IMR-90 (cell line): ENCODE measurements at regions not wholly inside any gene's neighbourhood (a gene's known extent, or its start where the extent isn't known, plus 50 kb on each side); places are given as distances from the start of the nearest gene placed in this dataset.

Source experiments
- ATAC-seq: fragments of 200-7000 bp; cut with Tn5 transposase; 2 replicates; pipeline ENCODE4 v1.9.1; 2020; ENCODE audit warnings: low read depth, mild to moderate bottlenecking, moderate library complexity
- BruUV-seq: library from RNA; stranded (reverse); fragments of 400-500 nt; replicated peaks from 2 replicates; lab custom pipeline; 2021; lab: Mats Ljungman, UMichigan
- CTCF ChIA-PET: fragments of 300-600 bp; formaldehyde crosslinking; extraction: SDS; loops from one replicate; lab custom pipeline; 2021; ENCODE audit warnings: antibody characterized with exemption; lab: Yijun Ruan, JAX
- POLR2A ChIA-PET: fragments of 300-600 bp; sonication (Branson Sonifier 250); formaldehyde crosslinking; loops from one replicate; lab custom pipeline; 2022; ENCODE audit warnings: antibody characterized with exemption; ENCODE audit not compliant: unreplicated experiment; lab: Charles Lee
- DNase-seq: peaks from one replicate; pipeline ENCODE4 v3.0.0; 2013
- H2AFZ ChIP-seq: replicated peaks from 2 replicates; pipeline ENCODE3; 2013; ENCODE audit warnings: low read length, mild to moderate bottlenecking; ENCODE audit not compliant: poor library complexity
- H2AK5ac ChIP-seq: 2 replicates; pipeline ENCODE4 v1.6.1; 2013; ENCODE audit warnings: low read depth, low read length, inconsistent platforms
- H2AK9ac ChIP-seq: replicated peaks from 2 replicates; pipeline ENCODE3; 2013; ENCODE audit warnings: mild to moderate bottlenecking, low read depth, low read length, moderate library complexity; ENCODE audit not compliant: poor library complexity
- H2BK120ac ChIP-seq: 2 replicates; pipeline ENCODE4 v1.6.1; 2013; ENCODE audit warnings: low read depth, low read length, inconsistent platforms
- H2BK15ac ChIP-seq: 3 replicates; pipeline ENCODE4 v1.6.1; 2013; ENCODE audit warnings: low read depth, low read length, inconsistent platforms
- H2BK20ac ChIP-seq: 2 replicates; pipeline ENCODE4 v1.6.1; 2013; ENCODE audit warnings: low read depth, mild to moderate bottlenecking, inconsistent platforms, low read length, moderate library complexity
- H2BK5ac ChIP-seq: 2 replicates; pipeline ENCODE4 v1.6.1; 2013; ENCODE audit warnings: mild to moderate bottlenecking, low read depth, low read length, inconsistent platforms; ENCODE audit not compliant: poor library complexity, severe bottlenecking
- H3K14ac ChIP-seq: replicated peaks from 2 replicates; pipeline ENCODE4 v1.6.1; 2013; ENCODE audit warnings: low read depth, low read length, inconsistent platforms
- H3K18ac ChIP-seq: 2 replicates; pipeline ENCODE4 v1.6.1; 2013; ENCODE audit warnings: low read depth, low read length, control low read depth
- H3K23ac ChIP-seq: 2 replicates; pipeline ENCODE4 v1.6.1; 2013; ENCODE audit warnings: low read depth, low read length, inconsistent platforms
- H3K27ac ChIP-seq: 2 replicates; pipeline ENCODE4 v1.5.1; 2013; ENCODE audit warnings: mild to moderate bottlenecking, control low read depth, low read length; ENCODE audit not compliant: insufficient read depth
- H3K27me3 ChIP-seq: 2 replicates; pipeline ENCODE4 v1.6.1; 2013; ENCODE audit warnings: low read length; ENCODE audit not compliant: control insufficient read depth, insufficient read depth
- H3K36me3 ChIP-seq: 2 replicates; pipeline ENCODE4 v1.6.1; 2013; ENCODE audit warnings: low read length, mixed read lengths; ENCODE audit not compliant: control insufficient read depth, insufficient read depth
- H3K4ac ChIP-seq: 2 replicates; pipeline ENCODE4 v1.6.1; 2013; ENCODE audit warnings: low read depth, low read length, inconsistent platforms
- H3K4me1 ChIP-seq: 2 replicates; pipeline ENCODE4 v1.6.1; 2013; ENCODE audit warnings: low read length, mixed read lengths; ENCODE audit not compliant: control insufficient read depth, insufficient read depth
- H3K4me2 ChIP-seq: 2 replicates; pipeline ENCODE4 v1.6.1; 2013; ENCODE audit warnings: low read depth, mild to moderate bottlenecking, control low read depth, low read length, moderate library complexity
- H3K4me3 ChIP-seq: 2 replicates; pipeline ENCODE4 v1.5.1; 2013; ENCODE audit warnings: low read depth, mild to moderate bottlenecking, control low read depth, low read length, moderate library complexity; ENCODE audit not compliant: insufficient read depth
- H3K56ac ChIP-seq: 2 replicates; pipeline ENCODE4 v1.6.1; 2013; ENCODE audit warnings: low read length, inconsistent platforms; ENCODE audit not compliant: insufficient read depth; ENCODE audit errors: extremely low read depth
- H3K79me1 ChIP-seq, 2 experiments: 2 replicates each; pipeline ENCODE4 v1.6.1; 2013; ENCODE audit warnings: low read length in 2 of 2, inconsistent platforms in 1 of 2, low read depth in 1 of 2
- H3K9ac ChIP-seq: 2 replicates; pipeline ENCODE4 v1.6.1; 2013; ENCODE audit warnings: low read depth, low read length, control low read depth
- H3K9me1 ChIP-seq: 2 replicates; pipeline ENCODE4 v1.6.1; 2013; ENCODE audit warnings: low read length, inconsistent platforms; ENCODE audit not compliant: insufficient read depth
- H3K9me3 ChIP-seq: 2 replicates; pipeline ENCODE4 v1.6.1; 2013; ENCODE audit warnings: low read length; ENCODE audit not compliant: control insufficient read depth, insufficient read depth
- H4K20me1 ChIP-seq: 2 replicates; pipeline ENCODE4 v1.6.1; 2013; ENCODE audit warnings: low read length, inconsistent platforms; ENCODE audit not compliant: insufficient read depth
- H4K5ac ChIP-seq: 2 replicates; pipeline ENCODE4 v1.6.1; 2013; ENCODE audit warnings: mild to moderate bottlenecking, low read depth, low read length, control low read depth
- H4K8ac ChIP-seq, 2 experiments: 2 replicates each; pipeline ENCODE4 v1.6.1; 2013; ENCODE audit warnings: low read depth in 2 of 2, low read length in 2 of 2, control low read depth in 1 of 2, inconsistent platforms in 1 of 2
- H4K91ac ChIP-seq: 2 replicates; pipeline ENCODE4 v1.6.1; 2013; ENCODE audit warnings: low read depth, low read length, inconsistent platforms; ENCODE audit not compliant: insufficient read depth
- BHLHE40 ChIP-seq: fragments of 150-350 bp; IDR thresholded peaks from 2 replicates; pipeline ENCODE4 v1.6.1; 2016; ENCODE audit warnings: mild to moderate bottlenecking, low read depth, low read length
- CHD1 ChIP-seq: IDR thresholded peaks from 2 replicates; pipeline ENCODE4 v1.6.1; 2012; ENCODE audit warnings: low read depth, low read length, improper control_type of control experiment
- CTCF ChIP-seq: conservative IDR thresholded peaks from 2 replicates; pipeline ENCODE4 v1.5.1; 2012; ENCODE audit warnings: mild to moderate bottlenecking, low read depth, low read length, improper control_type of control experiment
- FOS ChIP-seq: fragments of 150-350 bp; IDR thresholded peaks from 2 replicates; pipeline ENCODE4 v1.6.1; 2016; ENCODE audit warnings: low read depth, low read length
- MAFK ChIP-seq: IDR thresholded peaks from 2 replicates; pipeline ENCODE4 v1.6.1; 2012; ENCODE audit warnings: low read depth, low read length, improper control_type of control experiment
- MAZ ChIP-seq: IDR thresholded peaks from 2 replicates; pipeline ENCODE4 v1.6.1; 2012; ENCODE audit warnings: low read depth, mild to moderate bottlenecking, low read length, improper control_type of control experiment, moderate library complexity, borderline replicate concordance
- MXI1 ChIP-seq: IDR thresholded peaks from 2 replicates; pipeline ENCODE4 v1.6.1; 2012; ENCODE audit warnings: low read depth, mild to moderate bottlenecking, low read length, moderate library complexity, borderline replicate concordance
- NFE2L2 ChIP-seq: fragments of 150-350 bp; IDR thresholded peaks from 2 replicates; pipeline ENCODE4 v1.6.1; 2016; ENCODE audit warnings: low read depth, mild to moderate bottlenecking, low read length
- USF2 ChIP-seq: fragments of 150-350 bp; IDR thresholded peaks from 2 replicates; pipeline ENCODE4 v1.6.1; 2017; ENCODE audit warnings: mild to moderate bottlenecking, antibody characterized with exemption, low read length, low read depth
- WGBS, 2 experiments: methylation state at CpG; one replicate each; pipeline versions ENCODE4 v1.1.5 to v1.1.7; 2013; ENCODE audit warnings: missing lambda C conversion rate in 2 of 2; ENCODE audit not compliant: insufficient read length in 1 of 2; ENCODE audit errors: extremely low coverage in 2 of 2; 5-methylcytosine and 5-hydroxymethylcytosine counted together
- dilution Hi-C: fragments of 300-500 bp; cut with HindIII; formaldehyde crosslinking; loops from one replicate; pipeline ENCODE4 v1.14.3; 2018; ENCODE audit warnings: low sequenced_read_pairs; ENCODE audit not compliant: unreplicated experiment
- in situ Hi-C: fragments of 300-500 bp; cut with MboI; formaldehyde crosslinking; loops from 3 replicates; pipeline ENCODE4 v1.14.3; 2019; ENCODE audit warnings: low sequenced_read_pairs, inconsistent platforms, mixed read lengths
- intact Hi-C: fragments of 100-400 bp; cut with micrococcal nuclease; formaldehyde crosslinking; loops from 2 replicates; pipeline ENCODE4 v1.10.0; 2022

GRCh38 chr14:73785834-73786635 lies 65.6 kb upstream of the PTGR2 start (continued):
- TF ChIP-seq CHD1 (no peak), MAZ (peak; percentile 36; the same call in 1 of the 2 replicates), NFE2L2 (peak; percentile 58; the same call in 1 of the 2 replicates)

GRCh38 chr14:73785336-73785833 lies 66.2 kb upstream of the PTGR2 start:
- Histone ChIP-seq H2BK15ac (peak overlapping the region; percentile 41; the same call in 2 of the 3 replicates), H4K91ac (peak overlapping the region; percentile 85), H3K4me2 (peak overlapping the region; percentile 86), H3K9me1 (peaks cover 41% of the 10 kb centered on the region), H2AK9ac (peak overlapping the region; percentile 21), H3K9ac (peak overlapping the region; percentile 98), H2BK20ac (peak overlapping the region; percentile 59; the same call in 1 of the 2 replicates), H4K8ac (peak overlapping the region; percentile 33 to 75; a peak in 3 of 4 replicates), H3K79me1 (peaks cover 39 to 78% of the 10 kb centered on the region in 2 experiments), H3K27ac (peak overlapping the region; percentile 98), H3K4me3 (peak overlapping the region; percentile 65), H2AK5ac (peak overlapping the region; percentile 88; the same call in 1 of the 2 replicates), H3K4me1 (peaks cover 34% of the 10 kb centered on the region), H3K27me3 (no peaks in the 10 kb centered on the region), H3K14ac (peak overlapping the region; percentile 53), H3K36me3 (no peaks in the 10 kb centered on the region), H3K9me3 (no peaks in the 10 kb centered on the region), H2BK120ac (peak overlapping the region; percentile 81), H4K20me1 (peaks cover 37% of the 10 kb centered on the region), H2BK5ac (peak overlapping the region; percentile 80), H3K56ac (peak overlapping the region; percentile 86), H3K18ac (peak overlapping the region; percentile 64), H2AFZ (peak overlapping the region; percentile 64), H3K23ac (peak overlapping the region; percentile 84), H3K4ac (peak overlapping the region; percentile 81), H4K5ac (peak overlapping the region; percentile 27)
- intact Hi-C loops: loop anchor here (5.0 kb wide), 2 partner anchors 33 to 517 kb away; partner anchors contain the start of gene ABCD4
- BruUV-seq: no TSS peak
- WGBS, 2 experiments: 13% methylated on average over 2 of the region's 8 CpGs; no CpG with 5 or more reads in 1 of the 2 experiments
- ChIA-PET POLR2A (interaction anchor here (1.0 to 1.5 kb wide), 2 partner anchors 13 to 25 kb away, joined by 3 to 7 read pairs; a partner anchor contains a TSS), CTCF (interaction anchor here (1.4 to 2.1 kb wide), 3 partner anchors 25 to 56 kb away, joined by 3 to 6 read pairs (median 5); a partner anchor contains a TSS)
- DNase-seq (peak; percentile 93), ATAC-seq (peak; percentile 52)
- TF ChIP-seq FOS (0 out of 2 replicates have a peak, but pooled peaks have one; percentile 13), MAFK (peak; percentile 40; the same call in 1 of the 2 replicates), USF2 (no peak), BHLHE40 (peak; percentile 75), NFE2L2 (no peak), MAZ (no peak), CTCF (no peak), MXI1 (peak; percentile 79)
- dilution Hi-C loops: no loop called here
- in situ Hi-C loops: no loop called here
